ENCODE measurements at regions not wholly inside any gene's neighbourhood (a gene's known extent, or its start where the extent isn't known, plus 50 kb on each side); places are given as distances from the start of the nearest gene placed in this dataset.

DNA sequence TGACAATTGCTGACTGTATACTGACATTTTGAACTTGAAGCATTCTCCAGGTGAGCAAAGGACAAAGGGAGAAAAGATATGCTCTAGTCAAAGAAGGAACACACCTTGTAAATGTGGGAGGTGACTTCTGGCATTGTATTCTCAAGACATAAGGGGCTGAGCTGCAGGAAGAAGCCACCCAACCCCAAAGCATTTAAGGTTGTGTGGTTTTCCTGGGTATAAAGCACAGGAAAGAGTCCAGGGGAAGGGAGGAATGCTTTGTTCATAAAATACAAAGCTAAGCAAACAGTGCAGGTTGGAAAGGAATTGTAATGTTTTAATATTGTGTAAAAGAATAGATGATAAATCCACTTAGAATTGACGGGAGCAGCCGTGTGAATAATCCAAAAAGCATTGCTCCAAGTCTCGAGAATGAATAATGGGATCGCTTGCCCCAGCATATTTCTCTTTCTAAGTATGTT lies 102.4 kb upstream of the LRIG1 start:
- 46% methylated on average over 4 of the region's 4 CpGs for WGBS
- peak in 2 of 9 donors; percentile 6 to 36 for DNase-seq (ENCODE audit: low read depth in 6 of 9, low spot score in 9 of 9)
- no peak overlapping the region for H3K4me3 ChIP-seq (ENCODE audit: low read length in 2 of 2)
- H3K27ac ChIP-seq (ENCODE audit: low read depth in 1 of 2, low read length in 1 of 2), result no peak overlapping the region
- peaks cover 0 to 3% of the 10 kb centered on the region in 2 donors for H3K4me1 ChIP-seq (ENCODE audit: control insufficient read depth in 2 of 2, insufficient read depth in 2 of 2, low read length in 2 of 2)
- no peaks in the 10 kb centered on the region for H3K9me3 ChIP-seq (ENCODE audit: control insufficient read depth in 2 of 2, insufficient read depth in 1 of 2, low read length in 1 of 2)
- no peaks in the 10 kb centered on the region for H3K27me3 ChIP-seq (ENCODE audit: control insufficient read depth in 2 of 2, insufficient read depth in 1 of 2, low read length in 1 of 2)
- no peaks in the 10 kb centered on the region for H3K36me3 ChIP-seq (ENCODE audit: control insufficient read depth in 2 of 2, insufficient read depth in 2 of 2, low read length in 1 of 2)

DNA sequence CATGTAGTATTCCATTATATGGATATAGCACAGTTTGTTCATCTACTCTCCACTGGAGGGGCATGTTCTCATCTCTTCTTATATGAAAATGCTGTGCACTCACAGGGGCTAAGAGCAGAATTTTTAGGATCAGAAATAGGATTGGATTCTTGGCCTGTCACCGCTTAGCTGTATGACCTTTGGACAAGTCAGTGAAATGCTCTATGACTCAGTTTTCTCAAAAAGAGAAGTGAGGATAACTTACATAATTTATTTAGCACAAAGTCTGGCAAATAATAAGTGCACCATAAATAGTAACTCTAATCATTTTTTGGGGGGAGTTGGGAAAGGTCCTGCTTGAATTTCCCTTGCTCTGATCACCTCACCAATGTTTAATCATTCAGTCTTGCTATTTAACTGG lies 103.7 kb upstream of the LRIG1 start:
- DNase-seq (ENCODE audit: low read depth in 6 of 9, low spot score in 9 of 9), result no peak
- peaks cover 0 to 3% of the 10 kb centered on the region in 2 donors for H3K4me1 ChIP-seq (ENCODE audit: control insufficient read depth in 2 of 2, insufficient read depth in 2 of 2, low read length in 2 of 2)
- WGBS, result 95% methylated on average over 1 of the region's 1 CpG

DNA sequence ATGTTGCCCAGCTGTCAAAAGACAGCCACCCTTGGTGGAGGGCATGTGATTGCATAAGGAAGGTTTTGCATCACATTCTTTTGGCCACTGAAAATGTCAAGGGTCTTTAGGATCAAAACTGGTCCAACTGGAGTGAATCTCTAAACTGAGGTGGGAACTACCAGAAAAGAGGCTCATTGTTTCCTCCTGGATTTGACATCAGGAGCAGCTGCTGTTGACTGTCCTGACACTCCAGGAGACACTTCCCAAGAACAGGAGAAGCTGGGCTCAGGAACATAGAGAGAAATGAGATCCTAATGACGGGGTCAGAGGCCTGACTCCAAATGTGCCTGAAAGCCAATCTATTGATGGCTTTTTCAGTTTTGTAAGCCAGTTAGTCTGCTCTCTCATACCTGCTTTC lies 105.3 kb upstream of the LRIG1 start:
- H3K27me3 ChIP-seq (ENCODE audit: control insufficient read depth in 2 of 2, insufficient read depth in 1 of 2, low read length in 1 of 2), result no peaks in the 10 kb centered on the region
- no peak overlapping the region for H3K27ac ChIP-seq (ENCODE audit: low read depth in 1 of 2, low read length in 1 of 2)
- no peak for DNase-seq (ENCODE audit: low read depth in 6 of 9, low spot score in 9 of 9)
- WGBS, result 90% methylated on average over 1 of the region's 1 CpG
- no peaks in the 10 kb centered on the region for H3K36me3 ChIP-seq (ENCODE audit: control insufficient read depth in 2 of 2, insufficient read depth in 2 of 2, low read length in 1 of 2)
- peaks cover 0 to 3% of the 10 kb centered on the region in 2 donors for H3K4me1 ChIP-seq (ENCODE audit: control insufficient read depth in 2 of 2, insufficient read depth in 2 of 2, low read length in 2 of 2)
- H3K4me3 ChIP-seq (ENCODE audit: low read length in 2 of 2), result no peak overlapping the region
- no peaks in the 10 kb centered on the region for H3K9me3 ChIP-seq (ENCODE audit: control insufficient read depth in 2 of 2, insufficient read depth in 1 of 2, low read length in 1 of 2)

More for the DNA sequence above, 103.7 kb upstream of the LRIG1 start:
- Histone ChIP-seq H3K27me3 (ENCODE audit: control insufficient read depth in 2 of 2, insufficient read depth in 1 of 2, low read length in 1 of 2) (no peaks in the 10 kb centered on the region), H3K27ac (ENCODE audit: low read depth in 1 of 2, low read length in 1 of 2) (no peak overlapping the region), H3K9me3 (ENCODE audit: control insufficient read depth in 2 of 2, insufficient read depth in 1 of 2, low read length in 1 of 2) (no peaks in the 10 kb centered on the region), H3K4me3 (ENCODE audit: low read length in 2 of 2) (no peak overlapping the region), H3K36me3 (ENCODE audit: control insufficient read depth in 2 of 2, insufficient read depth in 2 of 2, low read length in 1 of 2) (no peaks in the 10 kb centered on the region)

DNA sequence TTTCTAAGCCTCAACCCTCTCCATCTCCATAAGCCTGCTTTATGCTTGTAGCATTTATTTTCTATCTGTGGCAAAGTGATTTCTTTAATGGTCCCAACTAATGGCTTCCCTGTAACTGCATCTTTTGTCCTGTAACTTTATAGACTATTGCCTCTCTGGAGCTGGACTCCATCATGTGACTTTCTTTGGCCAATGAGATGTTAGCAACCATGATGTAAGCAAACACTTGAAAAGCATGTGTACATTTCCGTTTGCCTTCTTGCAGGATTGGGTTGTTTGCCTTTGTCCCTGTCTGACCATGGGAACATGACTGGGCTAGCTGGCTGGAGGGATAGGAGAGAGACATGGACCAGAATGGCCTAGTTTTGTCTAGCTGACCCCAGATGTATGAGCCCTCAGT lies 106.0 kb upstream of the LRIG1 start:
- no peak overlapping the region for H3K27ac ChIP-seq (ENCODE audit: low read depth in 1 of 2, low read length in 1 of 2)
- no peaks in the 10 kb centered on the region for H3K9me3 ChIP-seq (ENCODE audit: control insufficient read depth in 2 of 2, insufficient read depth in 1 of 2, low read length in 1 of 2)
- no peak for DNase-seq (ENCODE audit: low read depth in 6 of 9, low spot score in 9 of 9)
- H3K4me3 ChIP-seq (ENCODE audit: low read length in 2 of 2), result no peak overlapping the region
- peaks cover 0 to 3% of the 10 kb centered on the region in 2 donors for H3K4me1 ChIP-seq (ENCODE audit: control insufficient read depth in 2 of 2, insufficient read depth in 2 of 2, low read length in 2 of 2)
- H3K27me3 ChIP-seq (ENCODE audit: control insufficient read depth in 2 of 2, insufficient read depth in 1 of 2, low read length in 1 of 2), result no peaks in the 10 kb centered on the region
- WGBS, result 95% methylated on average over 1 of the region's 1 CpG
- H3K36me3 ChIP-seq (ENCODE audit: control insufficient read depth in 2 of 2, insufficient read depth in 2 of 2, low read length in 1 of 2), result no peaks in the 10 kb centered on the region

DNA sequence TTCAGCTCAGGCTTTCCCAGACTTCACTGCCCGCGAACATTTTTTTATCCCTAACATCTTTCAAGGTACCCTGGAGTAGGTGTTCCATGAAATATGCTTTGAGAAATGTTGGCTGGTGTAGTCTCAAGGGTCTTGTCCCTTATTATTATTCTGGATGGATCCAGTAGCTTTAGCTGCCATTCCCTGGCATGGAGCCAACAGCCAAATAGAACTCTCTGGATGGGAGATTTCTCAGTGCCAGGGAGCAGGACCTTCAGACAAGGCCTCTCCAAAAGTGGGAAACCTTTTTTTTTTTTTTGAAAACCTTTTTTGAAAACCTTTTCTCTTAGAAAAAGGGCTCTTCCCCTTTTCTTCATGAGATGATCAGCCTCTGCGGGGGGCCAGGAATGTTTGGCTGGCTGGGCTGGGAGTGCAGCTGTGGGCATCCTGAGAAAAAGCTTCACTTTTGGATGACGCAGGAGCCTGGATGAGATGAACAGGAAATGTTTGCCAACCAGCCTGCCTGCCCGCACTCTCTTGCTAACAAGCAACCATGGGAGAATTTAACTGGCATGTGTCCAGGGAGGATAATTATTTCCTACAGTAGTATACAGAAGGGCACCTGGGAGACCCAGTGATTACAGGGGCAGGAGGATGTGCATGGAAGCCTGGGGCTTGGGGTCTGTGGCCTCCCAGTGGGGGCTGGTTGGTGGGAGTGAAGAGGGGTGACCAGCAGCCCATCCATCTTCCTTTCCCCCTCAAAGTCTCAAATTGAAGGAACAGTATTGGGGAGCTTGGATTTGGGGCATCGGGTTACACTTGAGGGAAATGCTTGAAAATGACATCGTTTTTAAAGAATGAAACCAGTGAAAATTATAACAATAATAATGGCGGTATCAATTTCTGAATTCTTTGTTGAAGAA lies 109.1 kb upstream of the LRIG1 start:
- no peak overlapping the region for H3K27ac ChIP-seq (ENCODE audit: low read depth in 1 of 2, low read length in 1 of 2)
- WGBS, result 91% methylated on average over 8 of the region's 8 CpGs
- H3K4me1 ChIP-seq (ENCODE audit: control insufficient read depth in 2 of 2, insufficient read depth in 2 of 2, low read length in 2 of 2), result peaks cover 0 to 2% of the 10 kb centered on the region in 2 donors
- no peak for DNase-seq (ENCODE audit: low read depth in 6 of 9, low spot score in 9 of 9)
- H3K36me3 ChIP-seq (ENCODE audit: control insufficient read depth in 2 of 2, insufficient read depth in 2 of 2, low read length in 1 of 2), result no peaks in the 10 kb centered on the region
- H3K27me3 ChIP-seq (ENCODE audit: control insufficient read depth in 2 of 2, insufficient read depth in 1 of 2, low read length in 1 of 2), result no peaks in the 10 kb centered on the region
- no peaks in the 10 kb centered on the region for H3K9me3 ChIP-seq (ENCODE audit: control insufficient read depth in 2 of 2, insufficient read depth in 1 of 2, low read length in 1 of 2)
- H3K4me3 ChIP-seq (ENCODE audit: low read length in 2 of 2), result no peak overlapping the region

DNA sequence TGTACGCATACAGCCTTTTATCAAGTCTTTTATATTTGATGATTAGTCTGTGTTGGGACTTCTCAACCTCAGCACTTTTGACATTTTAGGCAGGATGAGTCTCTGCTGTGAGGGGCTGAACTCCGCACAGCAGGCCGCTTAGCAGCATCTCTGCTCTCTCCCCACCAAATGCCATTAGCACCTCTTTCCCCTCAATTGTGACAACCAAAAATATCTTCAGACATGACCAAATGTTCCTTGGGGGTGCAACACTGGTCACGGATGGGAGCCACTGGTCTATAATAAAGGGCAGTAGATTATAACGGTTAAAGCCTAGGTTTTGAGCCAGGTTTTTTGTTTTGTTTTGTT lies 109.7 kb upstream of the LRIG1 start:
- WGBS, result 96% methylated on average over 5 of the region's 5 CpGs
- Histone ChIP-seq H3K4me1 (ENCODE audit: control insufficient read depth in 2 of 2, insufficient read depth in 2 of 2, low read length in 2 of 2) (peaks cover 0 to 2% of the 10 kb centered on the region in 2 donors), H3K9me3 (ENCODE audit: control insufficient read depth in 2 of 2, insufficient read depth in 1 of 2, low read length in 1 of 2) (no peaks in the 10 kb centered on the region), H3K27me3 (ENCODE audit: control insufficient read depth in 2 of 2, insufficient read depth in 1 of 2, low read length in 1 of 2) (no peaks in the 10 kb centered on the region), H3K27ac (ENCODE audit: low read depth in 1 of 2, low read length in 1 of 2) (no peak overlapping the region), H3K4me3 (ENCODE audit: low read length in 2 of 2) (no peak overlapping the region), H3K36me3 (ENCODE audit: control insufficient read depth in 2 of 2, insufficient read depth in 2 of 2, low read length in 1 of 2) (no peaks in the 10 kb centered on the region)
- no peak for DNase-seq (ENCODE audit: low read depth in 6 of 9, low spot score in 9 of 9)

DNA sequence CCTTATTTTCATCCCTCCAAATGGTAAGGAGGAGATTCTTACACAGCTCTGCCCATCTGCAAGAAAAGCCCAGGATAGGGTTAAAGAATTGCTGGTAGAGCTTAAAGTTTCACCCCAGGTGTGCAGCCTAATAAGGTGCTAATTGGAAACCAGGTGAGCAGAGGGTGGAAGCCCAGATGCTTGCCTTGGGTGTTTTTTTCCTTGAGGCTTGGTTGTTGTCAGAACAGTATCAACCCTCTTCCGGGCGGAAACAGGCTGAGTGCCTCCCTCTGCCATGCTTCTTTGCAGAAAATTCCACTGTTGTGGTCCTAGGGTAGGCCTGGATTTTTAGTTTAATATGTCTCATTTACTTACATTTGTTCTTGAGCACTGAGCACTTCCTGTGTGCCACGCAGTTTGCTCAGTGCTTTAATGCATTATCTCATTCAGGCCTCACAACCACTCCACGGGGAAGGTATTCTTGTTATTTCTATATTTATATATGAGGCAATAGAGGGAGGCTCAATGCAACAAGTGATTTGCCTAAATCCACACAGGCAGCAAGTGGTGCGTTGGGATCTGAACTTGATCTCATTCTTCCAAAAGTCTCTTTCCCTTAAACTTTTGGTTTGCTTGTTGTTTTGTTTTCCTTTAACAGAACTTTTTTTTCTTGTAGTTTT lies 115.0 kb upstream of the LRIG1 start:
- no peak overlapping the region for H3K27ac ChIP-seq (ENCODE audit: low read depth in 1 of 2, low read length in 1 of 2)
- peak in 2 of 9 donors; percentile 13 to 27 for DNase-seq (ENCODE audit: low read depth in 6 of 9, low spot score in 9 of 9)
- H3K27me3 ChIP-seq (ENCODE audit: control insufficient read depth in 2 of 2, insufficient read depth in 1 of 2, low read length in 1 of 2), result no peaks in the 10 kb centered on the region
- no peaks in the 10 kb centered on the region for H3K9me3 ChIP-seq (ENCODE audit: control insufficient read depth in 2 of 2, insufficient read depth in 1 of 2, low read length in 1 of 2)
- WGBS, result 93% methylated on average over 5 of the region's 5 CpGs
- H3K36me3 ChIP-seq (ENCODE audit: control insufficient read depth in 2 of 2, insufficient read depth in 2 of 2, low read length in 1 of 2), result no peaks in the 10 kb centered on the region
- no peak overlapping the region for H3K4me3 ChIP-seq (ENCODE audit: low read length in 2 of 2)
- H3K4me1 ChIP-seq (ENCODE audit: control insufficient read depth in 2 of 2, insufficient read depth in 2 of 2, low read length in 2 of 2), result peaks cover 0 to 6% of the 10 kb centered on the region in 2 donors

DNA sequence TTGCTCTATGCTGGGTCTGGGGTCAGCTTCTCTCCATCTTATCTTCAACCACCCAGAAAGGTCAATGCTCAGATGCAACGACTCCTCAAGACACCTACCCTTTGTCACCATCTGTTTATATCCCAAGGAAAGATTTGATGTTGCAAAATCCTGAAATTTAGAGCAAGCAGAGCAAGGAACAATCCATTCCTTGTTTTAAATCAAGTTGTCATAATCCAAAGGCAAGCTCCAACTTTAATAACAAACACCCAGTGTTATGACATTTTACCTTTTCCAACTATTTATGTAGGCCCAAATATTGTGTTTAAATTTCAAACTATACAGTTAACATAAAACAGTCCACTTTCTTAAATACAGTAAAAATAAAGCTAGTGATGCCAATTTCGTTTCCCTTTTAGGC lies 116.5 kb upstream of the LRIG1 start:
- no peaks in the 10 kb centered on the region for H3K27me3 ChIP-seq (ENCODE audit: control insufficient read depth in 2 of 2, insufficient read depth in 1 of 2, low read length in 1 of 2)
- H3K4me1 ChIP-seq (ENCODE audit: control insufficient read depth in 2 of 2, insufficient read depth in 2 of 2, low read length in 2 of 2), result peaks cover 0 to 6% of the 10 kb centered on the region in 2 donors
- DNase-seq (ENCODE audit: low read depth in 6 of 9, low spot score in 9 of 9), result no peak
- no peaks in the 10 kb centered on the region for H3K36me3 ChIP-seq (ENCODE audit: control insufficient read depth in 2 of 2, insufficient read depth in 2 of 2, low read length in 1 of 2)
- H3K9me3 ChIP-seq (ENCODE audit: control insufficient read depth in 2 of 2, insufficient read depth in 1 of 2, low read length in 1 of 2), result no peaks in the 10 kb centered on the region
- H3K27ac ChIP-seq (ENCODE audit: low read depth in 1 of 2, low read length in 1 of 2), result no peak overlapping the region
- H3K4me3 ChIP-seq (ENCODE audit: low read length in 2 of 2), result no peak overlapping the region
- 92% methylated on average over 2 of the region's 2 CpGs for WGBS

DNA sequence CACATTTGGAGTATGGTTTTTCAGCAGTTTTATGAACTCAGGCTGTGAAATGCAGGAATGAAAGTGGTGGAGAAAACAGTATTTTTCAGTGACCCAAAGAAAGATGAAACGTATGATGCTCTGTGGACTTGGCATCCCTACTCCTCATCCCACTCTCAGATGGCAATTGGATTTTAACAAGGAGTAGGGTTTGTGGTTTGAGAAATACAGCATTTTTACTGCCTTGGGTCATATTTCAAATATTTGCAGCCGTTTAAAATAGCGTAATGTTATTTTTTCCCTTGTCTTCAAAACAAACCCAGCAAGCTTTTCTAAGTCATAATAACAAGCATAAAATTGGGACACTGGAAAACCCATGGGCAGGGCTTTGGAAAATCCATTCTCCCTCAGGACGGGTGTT lies 117.2 kb upstream of the LRIG1 start:
- no peak overlapping the region for H3K27ac ChIP-seq (ENCODE audit: low read depth in 1 of 2, low read length in 1 of 2)
- peaks cover 0 to 6% of the 10 kb centered on the region in 2 donors for H3K4me1 ChIP-seq (ENCODE audit: control insufficient read depth in 2 of 2, insufficient read depth in 2 of 2, low read length in 2 of 2)
- DNase-seq (ENCODE audit: low read depth in 6 of 9, low spot score in 9 of 9), result no peak
- H3K27me3 ChIP-seq (ENCODE audit: control insufficient read depth in 2 of 2, insufficient read depth in 1 of 2, low read length in 1 of 2), result no peaks in the 10 kb centered on the region
- H3K36me3 ChIP-seq (ENCODE audit: control insufficient read depth in 2 of 2, insufficient read depth in 2 of 2, low read length in 1 of 2), result no peaks in the 10 kb centered on the region
- H3K9me3 ChIP-seq (ENCODE audit: control insufficient read depth in 2 of 2, insufficient read depth in 1 of 2, low read length in 1 of 2), result no peaks in the 10 kb centered on the region
- H3K4me3 ChIP-seq (ENCODE audit: low read length in 2 of 2), result no peak overlapping the region
- 97% methylated on average over 4 of the region's 4 CpGs for WGBS
